CD4-positive, alpha-beta T cell treated with Interleukin-4 for 4 hours (primary cell): ENCODE measurements at regions not wholly inside any gene's neighbourhood (a gene's known extent, or its start where the extent isn't known, plus 50 kb on each side); places are given as distances from the start of the nearest gene placed in this dataset.
"Not testable (repeated sequence)": the region's sequence is repeated elsewhere in the genome, so short reads cannot be mapped to it uniquely, and the experiment has no call there.

Experiments used
- DNase-seq: peaks from one replicate; pipeline ENCODE4 v3.0.0-alpha.2; 2020

DNA sequence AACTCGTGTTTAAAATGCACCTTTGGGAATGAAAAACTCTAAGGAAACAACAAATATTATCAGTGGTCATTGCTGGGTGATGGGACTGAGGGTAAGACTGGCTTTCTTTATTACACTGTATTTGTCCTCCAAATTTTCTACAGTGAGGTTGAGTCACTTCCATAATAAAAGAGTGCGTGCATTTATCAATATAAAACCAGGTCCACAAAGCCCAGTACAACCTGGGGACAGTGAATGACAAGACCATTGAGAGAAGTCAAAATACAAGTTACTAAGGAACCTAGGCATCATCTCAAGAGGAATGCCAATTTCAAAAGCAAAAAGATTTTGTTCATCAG, 76.4 kb downstream of the MAGED4 start:
- DNase-seq: no peak

DNA sequence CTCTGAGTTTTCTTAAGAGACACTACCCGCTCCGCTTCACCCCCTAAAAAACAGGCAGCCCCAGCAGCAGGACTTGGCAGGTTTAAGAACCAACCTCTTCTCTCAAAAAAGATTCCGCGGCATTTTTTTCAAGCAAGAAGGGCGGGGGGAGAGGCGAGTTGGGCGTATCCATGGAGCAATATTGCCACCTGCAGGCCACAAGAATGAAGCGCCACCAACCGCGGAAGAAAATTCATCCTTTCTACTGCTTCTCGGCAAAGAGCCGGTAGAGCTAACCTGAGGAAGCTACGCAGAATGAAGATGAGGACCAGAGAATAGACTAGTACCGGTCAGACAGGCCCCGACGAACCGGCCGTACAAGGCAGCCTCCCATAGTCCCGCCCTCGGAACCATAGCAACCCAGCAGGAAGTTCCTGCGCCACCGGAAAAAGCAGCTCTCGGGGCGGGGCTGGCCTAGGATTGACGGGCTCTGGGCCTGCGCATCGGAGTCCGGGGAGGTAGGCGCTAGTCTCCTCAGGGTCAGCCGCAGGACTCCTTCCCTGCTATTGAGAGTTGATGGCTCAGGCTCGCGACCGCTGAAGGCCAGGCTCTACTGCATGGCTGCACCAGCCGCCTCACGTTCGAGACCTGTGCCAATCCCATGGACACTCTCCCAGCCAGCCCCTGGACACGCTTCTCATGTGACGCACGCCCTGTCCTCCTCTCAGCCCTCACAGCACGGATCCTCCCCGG, 76.9 kb downstream of the MAGED4 start:
- peak; percentile 87 for DNase-seq

- no peak for DNase-seq
Observed at GRCh38 chrX:52262195-52262546, 77.5 kb downstream of the MAGED4 start.

GRCh38 chrX:52263417-52263816, 78.7 kb downstream of the MAGED4 start:
- DNase-seq: no peak

DNA sequence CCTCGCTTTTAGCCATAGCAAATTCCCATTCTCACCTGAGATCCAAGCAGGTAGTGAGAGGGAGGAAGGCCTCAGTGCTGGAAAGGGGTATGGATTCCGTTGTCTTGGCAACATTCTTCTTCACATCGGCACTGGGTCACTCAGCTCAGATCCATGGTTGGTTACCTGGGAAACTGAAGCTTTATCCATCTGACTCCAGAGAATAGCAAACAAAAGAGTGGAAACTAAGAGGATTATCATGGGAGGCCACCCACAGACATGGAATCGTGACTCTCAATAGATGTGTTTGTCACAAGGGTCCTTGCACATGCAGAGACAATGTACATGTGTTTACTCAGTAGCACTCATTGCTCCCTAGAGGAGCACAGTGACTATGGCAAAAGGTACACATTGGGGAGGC, 81.0 kb downstream of the MAGED4 start:
- DNase-seq: no peak

DNA sequence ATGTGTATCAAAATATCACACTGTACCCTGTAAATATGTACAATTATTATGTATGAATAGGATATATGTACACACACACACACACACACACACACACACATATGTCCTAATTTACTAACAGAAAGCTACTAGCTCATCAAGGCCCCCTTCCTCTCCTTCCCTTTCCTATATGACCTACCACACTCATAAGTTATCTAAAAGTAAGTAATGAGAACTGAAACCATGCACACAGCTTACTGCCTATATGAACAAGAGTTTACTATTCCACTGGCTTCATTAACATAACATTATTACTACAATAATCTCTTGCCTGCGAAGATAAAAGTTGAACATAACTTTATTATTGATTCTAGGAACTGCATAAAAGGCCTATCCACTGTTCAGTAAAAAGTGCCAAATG, 83.8 kb downstream of the MAGED4 start:
- not testable (repeated sequence) for DNase-seq

DNA sequence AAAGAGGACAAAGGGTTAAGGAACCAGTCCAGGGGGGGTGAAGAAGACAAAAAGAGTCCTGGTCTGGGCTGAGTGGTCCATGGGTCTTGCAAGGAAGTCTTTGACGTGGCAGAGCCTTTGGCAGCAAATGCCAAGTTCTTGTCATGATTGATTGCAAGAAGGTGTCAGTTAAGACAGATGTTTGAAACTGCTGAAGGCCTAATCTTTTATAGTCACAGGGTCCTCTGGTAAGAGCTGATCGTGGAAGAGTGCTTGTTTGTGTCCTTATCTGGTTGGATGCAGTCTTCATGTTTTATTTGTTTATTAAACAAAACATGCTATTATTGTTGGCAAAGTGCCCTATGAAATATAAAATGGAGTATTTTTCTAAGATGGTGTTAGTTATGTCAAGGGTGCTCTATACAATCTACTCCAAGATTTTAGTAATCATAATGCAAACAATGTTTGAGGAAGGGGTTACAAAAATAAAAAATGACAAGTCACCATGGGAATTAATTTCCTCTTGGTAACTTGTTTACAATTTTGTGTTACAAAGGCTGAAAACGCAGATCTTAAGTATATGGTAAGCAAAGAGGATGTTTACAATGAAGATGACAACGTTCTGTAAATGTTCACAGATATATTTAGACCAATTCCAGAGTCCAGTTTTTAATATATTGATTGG, 85.9 kb downstream of the MAGED4 start:
- DNase-seq: no peak

GRCh38 chrX:52271206-52271605, 86.5 kb downstream of the MAGED4 start:
- DNase-seq: no peak

GRCh38 chrX:52277666-52278065, 91.2 kb upstream of the XAGE2 start:
- no peak for DNase-seq

- DNase-seq: no peak
Observed at GRCh38 chrX:52280812-52281211, 88.0 kb upstream of the XAGE2 start.

DNA sequence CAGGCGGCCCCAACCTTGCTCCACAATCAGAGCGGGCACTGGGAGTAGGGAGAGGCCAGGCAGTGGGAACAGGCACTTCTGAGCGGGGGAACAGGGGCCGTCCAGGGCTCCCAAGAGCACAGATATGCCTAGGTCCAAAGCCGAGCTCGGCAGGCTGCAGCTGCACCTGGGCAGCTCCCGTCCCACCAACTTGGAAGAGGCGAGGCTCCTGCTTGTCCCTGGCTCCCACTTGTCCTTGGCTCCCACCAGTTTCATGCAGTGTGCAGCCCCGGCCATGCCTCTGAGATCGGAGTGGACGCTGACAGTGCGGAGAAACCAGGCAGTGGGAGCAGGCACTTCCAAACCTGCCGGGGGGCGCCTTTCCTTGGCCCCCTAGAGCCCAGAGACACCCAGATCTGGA, 84.0 kb upstream of the XAGE2 start:
- no peak for DNase-seq

GRCh38 chrX:52298968-52299367, 69.9 kb upstream of the XAGE2 start:
- not testable (repeated sequence) for DNase-seq

- not testable (repeated sequence) for DNase-seq
Observed at GRCh38 chrX:52308532-52308931, 60.3 kb upstream of the XAGE2 start.
